ENCODE measurements at regions not wholly inside any gene's neighbourhood (a gene's known extent, or its start where the extent isn't known, plus 50 kb on each side); places are given as distances from the start of the nearest gene placed in this dataset.

- TF ChIP-seq JUNB (IDR thresholded peaks at IDR 0.05) = no peak
- no peak for TF ChIP-seq HDAC2 (IDR thresholded peaks at IDR 0.05)
- TF ChIP-seq, protein P1, sequence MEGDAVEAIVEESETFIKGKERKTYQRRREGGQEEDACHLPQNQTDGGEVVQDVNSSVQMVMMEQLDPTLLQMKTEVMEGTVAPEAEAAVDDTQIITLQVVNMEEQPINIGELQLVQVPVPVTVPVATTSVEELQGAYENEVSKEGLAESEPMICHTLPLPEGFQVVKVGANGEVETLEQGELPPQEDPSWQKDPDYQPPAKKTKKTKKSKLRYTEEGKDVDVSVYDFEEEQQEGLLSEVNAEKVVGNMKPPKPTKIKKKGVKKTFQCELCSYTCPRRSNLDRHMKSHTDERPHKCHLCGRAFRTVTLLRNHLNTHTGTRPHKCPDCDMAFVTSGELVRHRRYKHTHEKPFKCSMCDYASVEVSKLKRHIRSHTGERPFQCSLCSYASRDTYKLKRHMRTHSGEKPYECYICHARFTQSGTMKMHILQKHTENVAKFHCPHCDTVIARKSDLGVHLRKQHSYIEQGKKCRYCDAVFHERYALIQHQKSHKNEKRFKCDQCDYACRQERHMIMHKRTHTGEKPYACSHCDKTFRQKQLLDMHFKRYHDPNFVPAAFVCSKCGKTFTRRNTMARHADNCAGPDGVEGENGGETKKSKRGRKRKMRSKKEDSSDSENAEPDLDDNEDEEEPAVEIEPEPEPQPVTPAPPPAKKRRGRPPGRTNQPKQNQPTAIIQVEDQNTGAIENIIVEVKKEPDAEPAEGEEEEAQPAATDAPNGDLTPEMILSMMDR (IDR thresholded peaks at IDR 0.05) = no peak
- TF ChIP-seq, protein P2, sequence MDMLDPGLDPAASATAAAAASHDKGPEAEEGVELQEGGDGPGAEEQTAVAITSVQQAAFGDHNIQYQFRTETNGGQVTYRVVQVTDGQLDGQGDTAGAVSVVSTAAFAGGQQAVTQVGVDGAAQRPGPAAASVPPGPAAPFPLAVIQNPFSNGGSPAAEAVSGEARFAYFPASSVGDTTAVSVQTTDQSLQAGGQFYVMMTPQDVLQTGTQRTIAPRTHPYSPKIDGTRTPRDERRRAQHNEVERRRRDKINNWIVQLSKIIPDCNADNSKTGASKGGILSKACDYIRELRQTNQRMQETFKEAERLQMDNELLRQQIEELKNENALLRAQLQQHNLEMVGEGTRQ (IDR thresholded peaks at IDR 0.05) = no peak
- TF ChIP-seq CHD4 (IDR thresholded peaks at IDR 0.05; ENCODE audit: borderline replicate concordance) = no peak
- TF ChIP-seq EHMT2 (IDR thresholded peaks at IDR 0.05; ENCODE audit: low read depth) = no peak
- no peak for TF ChIP-seq EP300 (IDR thresholded peaks at IDR 0.05)
- TF ChIP-seq ZNF302 (CRISPR knock-in tag; IDR thresholded peaks at IDR 0.05) = no peak
These were observed 53.7 kb upstream of the ST3GAL6 start for GRCh38 chr3:98709441-98709840.
